ENCODE measurements at regions not wholly inside any gene's neighbourhood (a gene's known extent, or its start where the extent isn't known, plus 50 kb on each side); places are given as distances from the start of the nearest gene placed in this dataset.

DNA sequence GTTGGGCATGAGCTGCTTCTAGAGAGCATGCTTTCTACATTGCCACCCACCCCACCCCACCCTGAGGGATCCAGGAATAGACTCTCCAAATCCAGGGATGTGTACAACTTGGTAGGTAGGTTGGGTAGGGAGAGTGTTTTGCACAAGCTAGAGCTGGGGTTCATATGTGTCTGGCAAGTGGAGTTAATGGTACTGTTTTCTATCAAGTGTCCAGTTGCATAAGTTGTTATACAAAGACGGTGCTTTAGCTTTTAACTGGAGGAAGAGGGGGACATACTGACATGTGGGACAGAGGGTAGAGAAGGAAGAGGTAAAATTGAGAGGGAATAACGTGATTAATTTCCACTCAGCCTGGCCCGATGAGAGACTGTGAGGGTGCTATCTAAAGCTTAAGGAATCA is 51.0 kb upstream of the TNC start:
- H3K27me3 Mint-ChIP-seq, result peaks cover 19% of the 10 kb centered on the region
- H3K27ac Mint-ChIP-seq, result no peak overlapping the region
- no peaks in the 10 kb centered on the region for H3K9me3 Mint-ChIP-seq
- H3K36me3 Mint-ChIP-seq (ENCODE audit: low read depth), result no peaks in the 10 kb centered on the region
- H3K4me3 Mint-ChIP-seq, result no peak overlapping the region
- no peaks in the 10 kb centered on the region for H3K4me1 Mint-ChIP-seq (ENCODE audit: low read depth)

DNA sequence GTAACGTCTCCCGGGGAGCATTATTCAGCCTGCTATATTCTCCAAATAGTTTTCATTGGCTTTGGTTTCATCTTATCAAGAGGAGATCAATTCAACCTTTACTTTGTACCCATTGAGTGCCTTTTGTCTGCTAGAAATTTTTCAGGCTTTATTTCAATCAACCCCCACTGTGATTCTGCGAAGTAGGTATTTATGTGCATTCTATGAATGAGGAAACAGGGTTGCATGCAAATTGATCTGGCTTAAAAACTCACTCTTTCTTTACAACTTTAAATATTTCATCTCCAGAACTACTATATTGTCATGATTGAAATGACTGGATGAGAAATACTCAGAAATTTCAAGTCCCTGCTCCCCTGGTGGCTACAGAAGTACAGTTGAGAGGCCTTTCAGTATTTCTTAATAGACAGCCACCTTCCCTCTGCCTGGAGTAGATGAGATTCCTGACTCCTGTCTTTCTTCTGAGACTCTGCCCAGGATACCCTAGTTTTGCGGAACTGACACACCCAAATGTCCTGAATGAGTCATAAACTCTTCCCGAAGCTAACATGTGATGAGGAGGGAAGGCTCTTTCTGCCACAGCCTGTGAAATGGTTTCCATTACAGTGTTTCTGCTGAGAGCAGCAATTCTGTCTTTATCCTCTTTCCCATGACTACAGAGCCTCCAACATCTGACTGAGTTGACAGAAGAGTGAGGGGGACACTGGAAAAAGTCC is 52.6 kb upstream of the TNC start:
- H3K27me3 Mint-ChIP-seq, result peaks cover 19% of the 10 kb centered on the region
- H3K4me3 Mint-ChIP-seq, result no peak overlapping the region
- no peaks in the 10 kb centered on the region for H3K9me3 Mint-ChIP-seq
- no peak overlapping the region for H3K27ac Mint-ChIP-seq
- no peaks in the 10 kb centered on the region for H3K4me1 Mint-ChIP-seq (ENCODE audit: low read depth)
- H3K36me3 Mint-ChIP-seq (ENCODE audit: low read depth), result no peaks in the 10 kb centered on the region

DNA sequence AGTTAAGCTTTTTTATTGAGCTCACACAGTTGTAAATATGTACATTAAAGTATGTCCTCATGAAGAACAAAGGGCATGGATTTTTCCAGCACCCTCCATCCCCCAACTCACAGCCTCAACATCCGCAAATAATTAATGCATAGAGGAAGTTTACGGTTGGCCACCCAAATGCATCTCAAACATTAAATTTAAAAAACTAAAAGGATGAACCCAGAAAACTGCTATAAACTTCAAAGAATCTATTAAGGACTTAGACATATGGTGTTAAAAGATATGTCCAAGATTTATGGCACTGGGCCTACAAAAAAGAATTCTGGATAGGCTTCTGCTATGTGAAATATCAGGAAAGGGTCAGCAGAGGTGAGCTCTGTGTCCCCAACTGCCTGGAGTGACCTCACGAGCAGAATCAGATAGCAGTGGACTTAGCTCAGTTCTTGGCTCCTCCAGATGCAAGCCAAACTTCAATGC is 54.0 kb upstream of the TNC start:
- H3K27me3 Mint-ChIP-seq, result peaks cover 19% of the 10 kb centered on the region
- H3K27ac Mint-ChIP-seq, result no peak overlapping the region
- no peaks in the 10 kb centered on the region for H3K4me1 Mint-ChIP-seq (ENCODE audit: low read depth)
- H3K9me3 Mint-ChIP-seq, result no peaks in the 10 kb centered on the region
- H3K36me3 Mint-ChIP-seq (ENCODE audit: low read depth), result no peaks in the 10 kb centered on the region
- H3K4me3 Mint-ChIP-seq, result no peak overlapping the region

DNA sequence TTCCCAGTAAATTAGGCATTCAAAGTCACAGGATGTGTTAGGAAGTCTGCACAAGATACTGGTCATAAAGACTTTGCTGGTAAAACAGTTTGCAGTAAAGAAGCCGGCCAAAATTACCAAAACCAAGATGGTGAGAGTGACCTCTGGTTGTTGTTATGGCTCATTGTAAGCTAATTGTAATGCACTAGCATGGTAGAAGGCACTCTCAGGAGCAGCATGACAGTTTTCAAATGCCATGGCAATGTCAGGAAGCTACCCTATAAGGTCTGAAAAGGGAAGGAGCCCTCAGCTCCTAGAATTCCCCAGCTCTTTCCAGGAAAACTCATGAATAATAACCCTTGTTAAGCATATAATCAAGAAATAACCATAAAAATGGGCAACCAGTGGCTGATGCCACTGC is 64.3 kb upstream of the TNC start:
- Mint-ChIP-seq H3K27me3 (no peaks in the 10 kb centered on the region), H3K36me3 (ENCODE audit: low read depth) (no peaks in the 10 kb centered on the region), H3K27ac (no peak overlapping the region), H3K9me3 (no peaks in the 10 kb centered on the region), H3K4me3 (no peak overlapping the region), H3K4me1 (ENCODE audit: low read depth) (no peaks in the 10 kb centered on the region)

DNA sequence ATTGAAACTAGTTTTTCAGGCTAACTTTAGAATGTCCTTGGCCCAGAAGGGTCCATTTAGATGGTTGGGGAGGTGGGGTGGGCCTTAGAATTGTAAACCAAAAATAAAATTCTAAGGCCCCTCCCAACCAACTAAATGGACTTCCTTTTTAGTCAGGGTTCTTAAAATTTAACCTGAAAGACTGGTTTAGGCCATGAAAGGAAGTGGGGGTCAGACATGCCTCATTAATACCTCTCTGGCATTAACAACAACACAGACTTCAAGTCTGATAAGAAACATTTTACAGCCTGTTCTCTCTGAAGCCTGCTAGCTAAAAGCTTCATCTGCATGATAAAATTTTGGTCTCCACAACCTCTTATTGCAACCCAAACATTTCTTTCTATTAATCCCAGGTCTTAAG is 65.5 kb upstream of the TNC start:
- Mint-ChIP-seq H3K36me3 (ENCODE audit: low read depth) (no peaks in the 10 kb centered on the region), H3K4me1 (ENCODE audit: low read depth) (no peaks in the 10 kb centered on the region), H3K9me3 (no peaks in the 10 kb centered on the region), H3K4me3 (no peak overlapping the region), H3K27me3 (peaks cover 3% of the 10 kb centered on the region), H3K27ac (no peak overlapping the region)

DNA sequence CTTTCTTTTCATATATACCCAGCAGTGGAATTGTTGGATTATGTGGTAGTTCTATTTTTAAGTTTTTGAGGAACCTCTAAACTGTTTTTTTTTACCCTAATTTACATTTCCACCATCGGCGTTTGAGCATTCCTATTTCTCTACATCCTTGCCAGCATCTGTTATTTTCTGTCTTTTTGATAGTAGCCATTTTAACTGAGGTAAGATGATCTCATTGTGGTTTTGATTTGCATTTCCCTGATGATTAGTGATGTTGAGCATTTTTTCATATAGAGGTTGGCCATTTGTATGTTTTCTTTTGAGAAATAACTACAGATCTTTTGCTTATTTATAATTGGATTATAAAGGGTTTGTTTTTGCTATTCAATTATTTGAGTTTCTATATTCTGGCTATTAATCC is 71.7 kb upstream of the TNC start:
- Mint-ChIP-seq H3K4me3 (no peak overlapping the region), H3K4me1 (ENCODE audit: low read depth) (no peaks in the 10 kb centered on the region), H3K36me3 (ENCODE audit: low read depth) (peaks cover 4% of the 10 kb centered on the region), H3K27me3 (peaks cover 38% of the 10 kb centered on the region), H3K9me3 (no peaks in the 10 kb centered on the region), H3K27ac (no peak overlapping the region)

DNA sequence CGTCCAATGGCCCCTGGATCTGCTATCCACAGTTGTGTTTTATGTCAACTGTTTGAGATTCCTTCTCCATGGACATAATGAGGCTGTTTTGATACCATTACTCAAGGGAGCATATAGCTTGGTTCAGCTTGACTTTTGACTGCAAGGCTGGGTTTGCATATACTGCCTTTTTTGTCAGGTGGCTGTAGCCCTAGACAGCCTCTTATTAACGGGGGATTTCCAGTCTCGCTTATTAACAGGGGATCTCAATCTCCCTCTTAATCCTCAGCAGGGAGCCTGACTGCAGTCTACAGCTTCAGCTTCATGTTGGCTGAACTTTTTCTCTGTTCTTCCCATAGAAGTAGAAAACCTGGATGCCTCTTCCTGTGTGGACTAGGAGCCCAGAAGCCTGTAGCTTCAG is 73.7 kb upstream of the TNC start:
- Mint-ChIP-seq H3K27me3 (peaks cover 48% of the 10 kb centered on the region), H3K4me3 (no peak overlapping the region), H3K9me3 (no peaks in the 10 kb centered on the region), H3K4me1 (ENCODE audit: low read depth) (no peaks in the 10 kb centered on the region), H3K27ac (no peak overlapping the region), H3K36me3 (ENCODE audit: low read depth) (peaks cover 4% of the 10 kb centered on the region)

DNA sequence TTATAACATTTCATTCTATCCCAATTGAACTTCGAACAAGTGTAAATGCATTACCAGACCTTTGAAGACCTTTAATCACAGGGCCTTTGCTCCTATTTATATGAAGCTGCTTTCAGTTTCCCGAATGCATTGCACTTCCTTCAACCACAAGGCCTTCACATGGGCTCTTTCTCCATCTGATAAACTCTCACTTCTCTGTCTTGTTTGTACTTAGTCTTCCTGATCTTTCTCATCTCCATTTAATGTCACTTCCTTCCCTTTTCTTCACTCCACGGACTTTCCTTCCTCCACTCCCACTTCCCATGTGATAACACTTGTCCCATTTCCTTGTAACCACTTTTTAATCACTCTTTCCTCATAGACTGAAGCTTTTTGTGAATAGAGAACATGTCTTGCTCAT is 74.3 kb upstream of the TNC start:
- Mint-ChIP-seq H3K4me1 (ENCODE audit: low read depth) (no peaks in the 10 kb centered on the region), H3K27me3 (peaks cover 48% of the 10 kb centered on the region), H3K4me3 (no peak overlapping the region), H3K27ac (no peak overlapping the region), H3K9me3 (no peaks in the 10 kb centered on the region), H3K36me3 (ENCODE audit: low read depth) (peaks cover 4% of the 10 kb centered on the region)

DNA sequence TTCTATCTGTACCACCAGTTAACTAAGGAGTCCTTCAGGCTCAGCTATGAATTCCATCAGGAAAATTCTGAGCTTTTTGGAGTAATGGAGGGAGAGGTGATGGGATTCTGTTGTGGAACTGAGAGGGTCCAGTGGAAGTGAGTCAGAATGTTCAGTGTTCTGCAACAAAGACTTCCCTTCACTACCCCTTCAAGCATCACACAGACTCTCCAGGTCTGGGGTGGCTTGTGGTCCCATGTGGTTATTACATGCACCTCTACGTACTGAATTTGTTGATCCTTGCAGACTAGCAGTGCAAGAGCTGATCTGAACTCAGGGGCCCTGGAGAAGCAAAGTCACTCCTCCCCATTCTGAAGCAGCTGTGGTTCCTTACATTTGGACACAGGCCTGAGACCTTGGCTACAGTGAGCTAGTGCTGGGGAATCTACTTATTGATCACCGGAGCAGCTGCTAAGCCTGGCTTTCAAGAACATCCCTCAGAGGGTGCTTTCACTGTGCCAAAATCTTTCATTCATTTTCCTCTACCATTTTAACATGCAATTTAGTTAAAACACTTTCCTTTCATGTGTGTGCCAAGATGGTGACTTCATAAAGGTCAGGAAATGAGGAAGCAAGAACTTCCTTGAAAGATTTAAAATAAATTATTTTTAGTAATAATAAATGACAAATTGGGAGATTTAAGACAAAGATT is 75.0 kb upstream of the TNC start:
- Mint-ChIP-seq H3K27ac (no peak overlapping the region), H3K4me1 (ENCODE audit: low read depth) (no peaks in the 10 kb centered on the region), H3K36me3 (ENCODE audit: low read depth) (peaks cover 4% of the 10 kb centered on the region), H3K4me3 (no peak overlapping the region), H3K9me3 (no peaks in the 10 kb centered on the region), H3K27me3 (peaks cover 51% of the 10 kb centered on the region)

DNA sequence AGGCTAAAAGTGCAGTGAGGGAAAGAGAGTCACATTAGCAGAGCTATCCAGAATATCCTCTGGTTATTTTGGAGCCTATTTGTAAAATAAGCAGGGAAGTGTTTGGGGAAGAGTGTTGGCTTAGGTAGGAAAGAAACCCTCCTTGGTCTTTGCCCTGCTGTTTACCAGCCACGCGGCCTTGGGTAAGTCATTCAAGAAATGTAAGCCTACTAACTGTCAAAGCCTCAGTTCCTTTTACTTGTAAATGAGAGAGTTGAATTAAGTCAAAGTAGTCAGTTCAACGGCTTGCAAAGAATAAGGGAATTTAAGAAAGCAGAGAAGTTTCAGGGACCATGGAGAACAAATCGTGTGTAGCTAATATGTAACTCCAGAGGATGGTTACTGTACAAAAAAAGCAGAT is 75.8 kb upstream of the TNC start:
- H3K4me1 Mint-ChIP-seq (ENCODE audit: low read depth), result no peaks in the 10 kb centered on the region
- H3K27ac Mint-ChIP-seq, result no peak overlapping the region
- H3K36me3 Mint-ChIP-seq (ENCODE audit: low read depth), result peaks cover 4% of the 10 kb centered on the region
- H3K4me3 Mint-ChIP-seq, result no peak overlapping the region
- no peaks in the 10 kb centered on the region for H3K9me3 Mint-ChIP-seq
- peaks cover 51% of the 10 kb centered on the region for H3K27me3 Mint-ChIP-seq

DNA sequence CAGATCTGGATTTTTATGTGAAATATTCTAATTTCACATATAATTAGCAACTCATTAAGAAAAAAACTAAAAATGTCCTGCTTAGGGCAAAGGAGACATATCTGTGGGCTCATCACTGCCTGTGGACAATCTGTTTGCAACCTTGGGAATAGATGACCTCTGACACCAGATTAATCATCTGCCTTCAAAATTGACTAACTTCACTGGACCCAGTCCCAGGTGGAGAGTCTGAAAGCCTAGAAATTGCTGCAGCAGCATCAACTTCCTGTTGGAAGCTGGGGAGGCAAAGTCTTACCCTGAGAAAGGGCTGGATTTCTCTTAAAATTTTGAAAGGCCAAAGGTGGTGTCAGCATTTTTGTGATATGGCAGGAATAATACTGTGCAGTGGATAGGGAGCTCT is 76.3 kb upstream of the TNC start:
- no peak overlapping the region for H3K27ac Mint-ChIP-seq
- no peak overlapping the region for H3K4me3 Mint-ChIP-seq
- H3K9me3 Mint-ChIP-seq, result no peaks in the 10 kb centered on the region
- H3K4me1 Mint-ChIP-seq (ENCODE audit: low read depth), result no peaks in the 10 kb centered on the region
- peaks cover 4% of the 10 kb centered on the region for H3K36me3 Mint-ChIP-seq (ENCODE audit: low read depth)
- H3K27me3 Mint-ChIP-seq, result peaks cover 55% of the 10 kb centered on the region

DNA sequence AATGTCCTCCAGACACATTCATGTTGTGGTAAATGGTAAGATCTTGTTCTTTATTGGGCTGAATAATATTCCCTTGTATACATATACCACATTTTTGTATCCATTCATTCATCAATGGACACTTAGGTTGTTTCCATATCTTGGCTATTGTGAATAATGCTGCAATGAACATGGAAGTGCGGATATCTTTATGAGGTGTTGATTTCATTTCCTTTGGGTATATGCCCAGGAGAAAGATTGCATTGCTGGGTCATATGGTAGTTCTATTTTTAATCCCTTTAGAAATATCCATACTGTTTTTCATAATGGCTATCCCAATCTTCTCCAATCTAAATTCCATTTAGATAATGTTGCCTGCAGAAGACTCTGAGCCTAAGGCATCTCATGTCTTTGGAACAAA is 78.0 kb upstream of the TNC start:
- no peak overlapping the region for H3K27ac Mint-ChIP-seq
- no peaks in the 10 kb centered on the region for H3K9me3 Mint-ChIP-seq
- peaks cover 1% of the 10 kb centered on the region for H3K36me3 Mint-ChIP-seq (ENCODE audit: low read depth)
- H3K4me3 Mint-ChIP-seq, result no peak overlapping the region
- H3K4me1 Mint-ChIP-seq (ENCODE audit: low read depth), result no peaks in the 10 kb centered on the region
- H3K27me3 Mint-ChIP-seq, result peaks cover 53% of the 10 kb centered on the region

DNA sequence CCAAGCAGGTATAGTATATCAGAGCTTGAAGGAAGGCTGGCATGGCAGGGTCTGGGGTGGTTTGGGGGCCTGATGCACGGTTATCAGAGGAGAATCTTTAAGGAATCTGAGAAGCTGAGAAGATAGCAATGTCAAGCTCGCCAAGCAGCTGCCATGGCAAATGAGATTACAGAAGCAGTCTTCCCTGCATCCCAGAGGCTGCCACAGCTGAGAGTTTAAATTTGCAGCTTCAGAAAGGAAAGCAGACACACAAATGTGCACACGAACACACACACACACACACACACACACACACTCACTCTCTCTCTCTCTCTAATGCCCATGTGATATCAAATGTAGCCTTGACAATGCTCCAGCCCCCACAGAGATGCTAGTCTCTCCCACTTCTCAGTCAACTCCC is 79.0 kb upstream of the TNC start:
- Mint-ChIP-seq H3K4me3 (no peak overlapping the region), H3K36me3 (ENCODE audit: low read depth) (no peaks in the 10 kb centered on the region), H3K27me3 (peaks cover 55% of the 10 kb centered on the region), H3K9me3 (no peaks in the 10 kb centered on the region), H3K27ac (no peak overlapping the region), H3K4me1 (ENCODE audit: low read depth) (no peaks in the 10 kb centered on the region)

DNA sequence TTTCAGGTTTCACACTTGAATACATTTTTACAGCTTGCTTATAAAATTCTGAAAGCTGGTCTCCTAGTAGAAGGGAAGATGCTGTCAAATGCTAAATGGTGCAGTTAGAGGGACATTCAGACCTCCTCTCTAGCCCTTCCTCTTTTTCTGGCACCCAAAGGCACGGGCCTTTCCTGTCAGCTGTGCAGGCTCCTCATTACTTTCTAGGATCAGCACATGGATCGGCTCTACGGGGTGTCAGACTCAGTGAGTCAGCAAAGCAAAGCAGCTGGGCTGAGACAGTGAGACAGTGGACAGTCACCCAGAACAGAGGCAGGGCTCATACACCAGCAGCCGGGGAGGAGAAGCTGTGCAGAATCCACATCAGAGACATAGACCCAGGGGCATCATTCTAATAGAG is 80.0 kb upstream of the TNC start:
- Mint-ChIP-seq H3K27ac (no peak overlapping the region), H3K36me3 (ENCODE audit: low read depth) (no peaks in the 10 kb centered on the region), H3K4me1 (ENCODE audit: low read depth) (no peaks in the 10 kb centered on the region), H3K27me3 (peaks cover 52% of the 10 kb centered on the region), H3K9me3 (no peaks in the 10 kb centered on the region), H3K4me3 (no peak overlapping the region)

DNA sequence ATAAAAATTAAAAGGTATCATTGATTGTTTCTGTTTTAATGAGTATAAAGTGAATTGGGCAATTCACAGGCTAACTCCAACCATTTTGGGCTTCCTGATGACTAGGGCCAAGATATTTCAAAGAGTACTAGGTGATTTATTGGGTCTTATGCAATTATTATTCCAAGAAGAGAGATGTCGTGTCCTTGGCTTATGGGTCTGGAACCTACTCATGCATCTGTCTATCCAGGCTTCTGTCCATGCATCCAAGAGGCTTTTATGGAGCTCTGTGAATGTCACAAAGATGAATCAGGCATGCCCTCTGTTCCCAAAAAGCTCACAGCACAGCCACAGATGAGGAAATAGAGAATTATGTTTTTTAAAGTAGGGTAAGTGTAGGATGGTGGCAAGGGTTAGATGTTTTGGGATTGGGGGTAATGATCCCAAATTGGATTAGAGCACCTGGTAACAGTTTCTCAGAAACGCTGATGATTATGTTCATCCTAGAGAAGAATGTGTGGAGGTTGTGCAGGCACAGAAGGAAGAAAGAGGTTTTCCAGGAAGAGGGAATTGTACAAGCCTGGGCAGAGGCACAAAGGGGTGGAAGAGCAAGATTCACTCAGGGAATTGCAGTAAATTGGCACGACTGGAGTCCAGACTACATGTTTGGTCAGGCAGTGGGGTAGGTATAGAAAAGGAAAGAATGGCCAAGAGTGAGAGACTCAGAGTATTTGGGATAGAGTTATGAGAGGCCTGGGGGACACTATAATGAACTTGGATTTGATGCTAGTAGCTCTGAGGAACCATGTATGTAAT is 83.0 kb upstream of the TNC start:
- no peak overlapping the region for H3K4me3 Mint-ChIP-seq
- H3K27me3 Mint-ChIP-seq, result peaks cover 54% of the 10 kb centered on the region
- peaks cover 11% of the 10 kb centered on the region for H3K4me1 Mint-ChIP-seq (ENCODE audit: low read depth)
- H3K27ac Mint-ChIP-seq, result no peak overlapping the region
- no peaks in the 10 kb centered on the region for H3K9me3 Mint-ChIP-seq
- no peaks in the 10 kb centered on the region for H3K36me3 Mint-ChIP-seq (ENCODE audit: low read depth)

All from stimulated activated naive CD8-positive, alpha-beta T cell treated with anti-CD3 and anti-CD28 coated beads, Interleukin-15, Interleukin-2, amounts not matched to agents 100 ng/mL and 50 ng/mL, for 24 hours (primary cell).